Testis (tissue), 2 donors: ENCODE measurements at regions not wholly inside any gene's neighbourhood (a gene's known extent, or its start where the extent isn't known, plus 50 kb on each side); places are given as distances from the start of the nearest gene placed in this dataset.

Experiments
- CTCF ChIP-seq, 3 experiments: fragments of 450-650 bp in 2 of 3; fragments of 200-600 bp in 1 of 3; sonication (generic) in 1 of 3; IDR thresholded peaks; one replicate each; pipeline ENCODE4 v1.5.1; 2016 to 2019; ENCODE audit warnings: antibody characterized with exemption in 3 of 3, mild to moderate bottlenecking in 2 of 3, moderate library complexity in 1 of 3
- POLR2A ChIP-seq: fragments of 450-650 bp; IDR thresholded peaks from one replicate; pipeline ENCODE4 v1.6.1; 2017; ENCODE audit warnings: antibody characterized with exemption, mild to moderate bottlenecking, moderate library complexity

- TF ChIP-seq CTCF (IDR thresholded peaks at IDR 0.05) (no peak), POLR2A (no peak)
These were observed 1012.5 kb downstream of the DNAJB9 start for GRCh38 chr7:109582211-109582610.
